PC-3 (cell line): ENCODE measurements at regions not wholly inside any gene's neighbourhood (a gene's known extent, or its start where the extent isn't known, plus 50 kb on each side); places are given as distances from the start of the nearest gene placed in this dataset.

Experiments
- ATAC-seq: fragments of 200-7000 bp; cut with Tn5 transposase; 2 replicates; pipeline ENCODE4 v1.9.1; 2020; ENCODE audit warnings: mild to moderate bottlenecking, moderate library complexity
- BruUV-seq: library from RNA; stranded (reverse); fragments of 400-500 nt; replicated peaks from 2 replicates; lab custom pipeline; 2021; lab: Mats Ljungman, UMichigan
- CTCF ChIA-PET: fragments of 300-600 bp; sonication (Branson Sonifier 250); formaldehyde crosslinking; loops from one replicate; lab custom pipeline; 2022; ENCODE audit warnings: antibody characterized with exemption; lab: Charles Lee
- POLR2A ChIA-PET: fragments of 300-600 bp; sonication (Branson Sonifier 250); formaldehyde crosslinking; loops from one replicate; lab custom pipeline; 2022; ENCODE audit warnings: antibody characterized with exemption; ENCODE audit not compliant: unreplicated experiment; lab: Charles Lee
- DNase-seq: peaks from one replicate; pipeline ENCODE4 v3.0.0-alpha.2; 2015
- H2AFZ ChIP-seq: fragments of 300-600 bp; sonication (generic); 2 replicates; pipeline ENCODE4 v1.6.0; 2016; ENCODE audit warnings: antibody characterized with exemption, low read length
- H3F3A ChIP-seq: fragments of 300-600 bp; sonication (generic); one replicate; pipeline ENCODE4 v1.6.0; 2017; ENCODE audit warnings: antibody characterized with exemption, low read length, control low read depth, mild to moderate bottlenecking; ENCODE audit not compliant: unreplicated experiment
- H3K27ac ChIP-seq: fragments of 300-600 bp; sonication (generic); 2 replicates; pipeline ENCODE4 v1.5.1; 2016; ENCODE audit warnings: mild to moderate bottlenecking, low read length
- H3K27me3 ChIP-seq: fragments of 300-600 bp; sonication (generic); 2 replicates; pipeline ENCODE4 v1.6.1; 2016; ENCODE audit warnings: low read length, mixed read lengths
- H3K36me3 ChIP-seq: fragments of 300-600 bp; sonication (generic); 2 replicates; pipeline ENCODE4 v1.6.1; 2016; ENCODE audit warnings: low read depth, mixed run types, low read length, mixed read lengths
- H3K4me1 ChIP-seq: fragments of 300-600 bp; sonication (generic); 2 replicates; pipeline ENCODE4 v1.5.1; 2016; ENCODE audit warnings: low read length; ENCODE audit not compliant: insufficient read depth
- H3K4me2 ChIP-seq: fragments of 300-600 bp; sonication (generic); 2 replicates; pipeline ENCODE4 v1.6.0; 2016; ENCODE audit warnings: low read length
- H3K4me3 ChIP-seq: fragments of 300-600 bp; sonication (generic); 2 replicates; pipeline ENCODE4 v1.5.1; 2016; ENCODE audit warnings: mild to moderate bottlenecking, low read length, mixed read lengths
- H3K79me2 ChIP-seq: fragments of 300-600 bp; sonication (generic); 2 replicates; pipeline ENCODE4 v1.6.1; 2017; ENCODE audit warnings: low read length, mixed read lengths
- H3K9ac ChIP-seq: fragments of 300-600 bp; sonication (generic); 2 replicates; pipeline ENCODE4 v1.6.0; 2016; ENCODE audit warnings: mild to moderate bottlenecking, low read length
- H3K9me2 ChIP-seq: fragments of 300-600 bp; sonication (generic); replicated peaks from 2 replicates; pipeline ENCODE4 v1.6.1; 2016; ENCODE audit warnings: mixed run types, low read length, mixed read lengths
- H3K9me3 ChIP-seq: fragments of 300-600 bp; sonication (generic); 2 replicates; pipeline ENCODE4 v1.6.1; 2016; ENCODE audit warnings: low read length, mixed read lengths
- H4K20me1 ChIP-seq: fragments of 300-600 bp; sonication (generic); 2 replicates; pipeline ENCODE4 v1.6.1; 2016; ENCODE audit warnings: low read length, mixed read lengths
- EZH2 ChIP-seq: fragments of 300-600 bp; sonication (generic); IDR thresholded peaks from one replicate; pipeline ENCODE4 v1.6.1; 2017; ENCODE audit warnings: antibody characterized with exemption, mild to moderate bottlenecking, low read length; ENCODE audit not compliant: unreplicated experiment
- EZH2phosphoT487 ChIP-seq: fragments of 300-600 bp; sonication (generic); IDR thresholded peaks from 2 replicates; pipeline ENCODE4 v1.6.1; 2018; ENCODE audit warnings: mild to moderate bottlenecking, antibody characterized with exemption, low read length, borderline replicate concordance
- intact Hi-C: fragments of 100-400 bp; cut with micrococcal nuclease; formaldehyde crosslinking; loops from 2 replicates; pipeline ENCODE4 v1.9.0; 2023
- TF ChIP-seq, protein P1 (sequence below): fragments of 300-600 bp; sonication (generic); conservative IDR thresholded peaks from 2 replicates; pipeline ENCODE4 v1.5.1; 2017; ENCODE audit warnings: antibody characterized with exemption, low read depth, mild to moderate bottlenecking, low read length

DNA sequence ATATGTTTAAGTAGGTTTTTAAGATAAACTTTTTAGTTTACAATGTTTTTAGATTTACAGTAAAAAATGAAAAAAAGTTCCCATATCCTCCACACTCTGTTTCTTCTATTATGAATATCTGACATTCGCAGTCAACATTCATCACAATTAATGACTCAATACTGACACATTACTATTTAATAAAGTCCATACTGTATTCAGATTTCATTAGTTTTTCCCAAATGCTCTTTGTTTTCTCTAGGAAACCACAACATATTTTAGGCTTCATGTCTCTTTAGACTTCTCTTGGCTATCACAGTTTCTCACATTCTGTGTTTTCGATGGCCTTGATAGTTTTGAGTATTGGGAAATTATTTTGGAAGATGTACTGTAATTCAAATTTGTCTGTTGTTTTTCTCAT is 399.8 kb downstream of the SLC6A15 start:
- no peak overlapping the region for H3K4me3 ChIP-seq
- H3K27me3 ChIP-seq, result no peaks in the 10 kb centered on the region
- no peaks in the 10 kb centered on the region for H3K36me3 ChIP-seq
- peaks cover 25% of the 10 kb centered on the region for H3K4me1 ChIP-seq
- BruUV-seq, result no TSS peak
- POLR2A ChIA-PET, result no interaction called here
- CTCF ChIA-PET, result no interaction called here
- H3K79me2 ChIP-seq, result no peaks in the 10 kb centered on the region
- DNase-seq (peak; percentile 44), ATAC-seq (peak; percentile 56)
- H3K9ac ChIP-seq, result no peak overlapping the region
- TF ChIP-seq, protein P1, sequence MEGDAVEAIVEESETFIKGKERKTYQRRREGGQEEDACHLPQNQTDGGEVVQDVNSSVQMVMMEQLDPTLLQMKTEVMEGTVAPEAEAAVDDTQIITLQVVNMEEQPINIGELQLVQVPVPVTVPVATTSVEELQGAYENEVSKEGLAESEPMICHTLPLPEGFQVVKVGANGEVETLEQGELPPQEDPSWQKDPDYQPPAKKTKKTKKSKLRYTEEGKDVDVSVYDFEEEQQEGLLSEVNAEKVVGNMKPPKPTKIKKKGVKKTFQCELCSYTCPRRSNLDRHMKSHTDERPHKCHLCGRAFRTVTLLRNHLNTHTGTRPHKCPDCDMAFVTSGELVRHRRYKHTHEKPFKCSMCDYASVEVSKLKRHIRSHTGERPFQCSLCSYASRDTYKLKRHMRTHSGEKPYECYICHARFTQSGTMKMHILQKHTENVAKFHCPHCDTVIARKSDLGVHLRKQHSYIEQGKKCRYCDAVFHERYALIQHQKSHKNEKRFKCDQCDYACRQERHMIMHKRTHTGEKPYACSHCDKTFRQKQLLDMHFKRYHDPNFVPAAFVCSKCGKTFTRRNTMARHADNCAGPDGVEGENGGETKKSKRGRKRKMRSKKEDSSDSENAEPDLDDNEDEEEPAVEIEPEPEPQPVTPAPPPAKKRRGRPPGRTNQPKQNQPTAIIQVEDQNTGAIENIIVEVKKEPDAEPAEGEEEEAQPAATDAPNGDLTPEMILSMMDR, result no peak
- H4K20me1 ChIP-seq, result no peaks in the 10 kb centered on the region
- no peaks in the 10 kb centered on the region for H3K9me2 ChIP-seq
- no peaks in the 10 kb centered on the region for H3F3A ChIP-seq
- intact Hi-C loops, result loop anchor here (5.0 kb wide), 1 partner anchor 75 kb away; no protein-coding TSS in a partner anchor
- peak overlapping the region; percentile 39 for H3K27ac ChIP-seq
- peak overlapping the region; percentile 37; the same call in 1 of the 2 replicates for H2AFZ ChIP-seq
- H3K4me2 ChIP-seq, result peak overlapping the region; percentile 32
- H3K9me3 ChIP-seq, result no peaks in the 10 kb centered on the region

DNA sequence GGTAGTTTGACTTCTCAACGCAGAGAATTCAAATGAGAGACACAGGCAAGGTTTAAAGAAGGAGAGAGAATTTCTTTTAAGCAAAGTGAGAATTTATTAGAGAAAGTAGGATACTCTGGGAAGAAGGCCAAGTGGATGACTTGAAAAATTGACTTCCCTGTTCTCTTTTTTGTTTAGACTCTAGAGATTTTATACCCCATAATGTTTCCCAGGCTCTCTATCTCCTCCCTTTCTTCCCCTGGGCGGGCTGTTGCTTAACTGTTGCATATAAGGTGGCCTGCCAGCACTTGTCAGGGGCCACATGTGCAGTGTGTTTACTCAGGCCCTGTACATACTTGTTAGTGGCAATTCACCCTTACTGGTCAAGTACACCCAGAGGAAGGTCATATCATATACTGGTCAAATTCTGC is 403.7 kb downstream of the SLC6A15 start:
- H3K4me3 ChIP-seq, result no peak overlapping the region
- no peaks in the 10 kb centered on the region for H4K20me1 ChIP-seq
- H2AFZ ChIP-seq, result peak overlapping the region; percentile 56
- peaks cover 25% of the 10 kb centered on the region for H3K4me1 ChIP-seq
- no peaks in the 10 kb centered on the region for H3F3A ChIP-seq
- ChIA-PET POLR2A (interaction anchor here (0.6 kb wide), 1 partner anchor 1823 kb away, joined by 5 read pairs; no protein-coding TSS in a partner anchor), CTCF (interaction anchor here (1.1 kb wide), 1 partner anchor 1040 kb away, joined by 3 read pairs; no protein-coding TSS in a partner anchor)
- intact Hi-C loops, result loop anchor here (2.0 to 10.0 kb wide), 4 partner anchors 110 to 1044 kb away; no protein-coding TSS in a partner anchor
- TF ChIP-seq EZH2 (no peak), EZH2phosphoT487 (no peak)
- TF ChIP-seq, protein P1, result no peak
- H3K9ac ChIP-seq, result no peak overlapping the region
- H3K27me3 ChIP-seq, result no peaks in the 10 kb centered on the region
- no peaks in the 10 kb centered on the region for H3K9me3 ChIP-seq
- ATAC-seq (peak; percentile 12), DNase-seq (no peak)
- H3K36me3 ChIP-seq, result no peaks in the 10 kb centered on the region
- no TSS peak for BruUV-seq
- no peaks in the 10 kb centered on the region for H3K79me2 ChIP-seq
- H3K27ac ChIP-seq, result peak overlapping the region; percentile 23
- H3K9me2 ChIP-seq, result no peaks in the 10 kb centered on the region
- peak overlapping the region; percentile 57 for H3K4me2 ChIP-seq
